Endothelial cell of umbilical vein (primary cell): ENCODE measurements at regions not wholly inside any gene's neighbourhood (a gene's known extent, or its start where the extent isn't known, plus 50 kb on each side); places are given as distances from the start of the nearest gene placed in this dataset.

ENCODE experiments used
- BruUV-seq: library from RNA; stranded (reverse); fragments of 400-500 nt; replicated peaks from 2 replicates; lab custom pipeline; 2021; lab: Mats Ljungman, UMichigan
- CTCF ChIA-PET: fragments of 300-600, 350-600 bp; sonication (Branson Sonifier 250); formaldehyde crosslinking; loops from one replicate; lab custom pipeline; 2021; ENCODE audit warnings: antibody characterized with exemption, inconsistent platforms; lab: Charles Lee
- POLR2A ChIA-PET: fragments of 300-600, 350-600 bp; sonication (Branson Sonifier 250); formaldehyde crosslinking; loops from one replicate; lab custom pipeline; 2021; ENCODE audit warnings: antibody characterized with exemption, inconsistent platforms; lab: Charles Lee
- DNase-seq: peaks from one replicate; pipeline ENCODE4 v3.0.0-alpha.2; 2011; ENCODE audit warnings: low read depth, low spot score
- FAIRE-seq: peaks from 2 replicates; lab custom pipeline; 2011; peaks lifted over from hg19 to GRCh38; lab: Jason Lieb, UNC
- H2AFZ ChIP-seq: 2 replicates; pipeline ENCODE4 v1.6.0; 2012; ENCODE audit warnings: low read depth, low read length, control low read depth, inconsistent platforms
- H3K27ac ChIP-seq: 2 replicates; pipeline ENCODE4 v1.5.1; 2011; ENCODE audit warnings: low read depth, mild to moderate bottlenecking, control low read depth, low read length, moderate library complexity; ENCODE audit not compliant: insufficient read depth
- H3K27me3 ChIP-seq, 2 experiments: 2 replicates each; pipeline versions ENCODE4 v1.6.0 to v1.6.1; 2011; ENCODE audit warnings: low read length in 2 of 2, mixed read lengths in 1 of 2; ENCODE audit not compliant: control insufficient read depth in 2 of 2, insufficient read depth in 2 of 2
- H3K36me3 ChIP-seq, 2 experiments: 2 replicates in 1 of 2; 3 replicates in 1 of 2; pipeline ENCODE4 v1.5.1; 2011; ENCODE audit warnings: low read length in 2 of 2, mild to moderate bottlenecking in 1 of 2, moderate library complexity in 1 of 2; ENCODE audit not compliant: control insufficient read depth in 2 of 2, insufficient read depth in 2 of 2; ENCODE audit errors: extremely low read depth in 1 of 2
- H3K4me1 ChIP-seq: 3 replicates; pipeline ENCODE4 v1.5.1; 2011; ENCODE audit warnings: mild to moderate bottlenecking, low read length; ENCODE audit not compliant: control insufficient read depth, insufficient read depth; ENCODE audit errors: extremely low read depth
- H3K4me2 ChIP-seq: 2 replicates; pipeline ENCODE4 v1.6.1; 2011; ENCODE audit warnings: low read length, control low read depth, mixed read lengths; ENCODE audit not compliant: insufficient read depth
- H3K4me3 ChIP-seq, 3 experiments: fragments of 200-600 bp in 1 of 3; sonication (generic), shearing (Covaris generic) in 1 of 3; replicated peaks in 1 of 3; 2 replicates each; pipeline ENCODE4 v1.5.1; 2011 to 2016; ENCODE audit warnings: control low read depth in 3 of 3, low read length in 3 of 3, mild to moderate bottlenecking in 2 of 3, inconsistent platforms in 1 of 3, low read depth in 1 of 3, moderate library complexity in 1 of 3; ENCODE audit not compliant: insufficient read depth in 1 of 3
- H3K79me2 ChIP-seq: 2 replicates; pipeline ENCODE4 v1.6.0; 2012; ENCODE audit warnings: low read length, inconsistent platforms; ENCODE audit not compliant: control insufficient read depth, insufficient read depth
- H3K9ac ChIP-seq: replicated peaks from 2 replicates; pipeline ENCODE3; 2011; ENCODE audit warnings: low read length, control low read depth; ENCODE audit not compliant: insufficient read depth; ENCODE audit errors: extremely low read depth
- H3K9me1 ChIP-seq: replicated peaks from 3 replicates; pipeline ENCODE4 v1.6.0; 2011; ENCODE audit warnings: mild to moderate bottlenecking, low read length; ENCODE audit not compliant: control insufficient read depth, insufficient read depth; ENCODE audit errors: extremely low read depth
- H3K9me3 ChIP-seq: replicated peaks from 2 replicates; pipeline ENCODE4 v1.5.1; 2012; ENCODE audit warnings: low read length, inconsistent platforms; ENCODE audit not compliant: control insufficient read depth, insufficient read depth
- H4K20me1 ChIP-seq: replicated peaks from 2 replicates; pipeline ENCODE3; 2011; ENCODE audit warnings: mild to moderate bottlenecking, low read length; ENCODE audit not compliant: control insufficient read depth, insufficient read depth; ENCODE audit errors: extremely low read depth
- EZH2 ChIP-seq: IDR thresholded peaks from 2 replicates; pipeline ENCODE4 v1.6.1; 2012; ENCODE audit warnings: borderline replicate concordance, low read depth, mild to moderate bottlenecking, moderate library complexity, low read length, inconsistent platforms; ENCODE audit not compliant: severe bottlenecking
- FOS ChIP-seq: IDR thresholded peaks from 2 replicates; pipeline ENCODE4 v1.6.1; 2011; ENCODE audit warnings: mild to moderate bottlenecking, low read length, moderate library complexity, borderline replicate concordance; ENCODE audit not compliant: insufficient read depth
- GATA2 ChIP-seq: IDR thresholded peaks from 2 replicates; pipeline ENCODE4 v1.7.0; 2011; ENCODE audit warnings: low read depth, mild to moderate bottlenecking, moderate library complexity, mixed read lengths, low read length; ENCODE audit not compliant: insufficient read length, insufficient read depth
- JUN ChIP-seq: IDR thresholded peaks from 2 replicates; pipeline ENCODE4 v1.6.1; 2011; ENCODE audit warnings: borderline replicate concordance, low read depth; ENCODE audit not compliant: insufficient read length, insufficient read depth
- MYC ChIP-seq: IDR thresholded peaks from one replicate; pipeline ENCODE4 v1.6.1; 2011; ENCODE audit warnings: mild to moderate bottlenecking, low read depth, low read length
- POLR2A ChIP-seq: IDR thresholded peaks from 2 replicates; pipeline ENCODE4 v1.6.1; 2012; ENCODE audit warnings: low read depth, mild to moderate bottlenecking, control low read depth, low read length
- POLR2AphosphoS5 ChIP-seq: IDR thresholded peaks from 2 replicates; pipeline ENCODE4 v1.6.1; 2012; ENCODE audit warnings: low read depth, mild to moderate bottlenecking, control low read depth, low read length, moderate library complexity; ENCODE audit not compliant: insufficient read depth
- dilution Hi-C: fragments of 300-500 bp; cut with MboI; formaldehyde crosslinking; loops from one replicate; pipeline ENCODE4 v1.15.0; 2019; ENCODE audit warnings: low sequenced_read_pairs; ENCODE audit not compliant: extremely low pct_ligation_motif_present
- intact Hi-C: fragments of 100-400 bp; cut with micrococcal nuclease; formaldehyde crosslinking; loops from one replicate; pipeline ENCODE4 v1.10.0; 2022
- TF ChIP-seq, protein P1 (sequence below), 2 donors: IDR thresholded peaks; 1 replicate in 1 of 2; 2 replicates in 1 of 2; pipeline ENCODE4 v1.5.1; 2011; ENCODE audit warnings: low read length in 2 of 2, mild to moderate bottlenecking in 2 of 2, moderate library complexity in 2 of 2, control low read depth in 1 of 2, inconsistent platforms in 1 of 2, low read depth in 1 of 2; ENCODE audit not compliant: insufficient read depth in 1 of 2; ENCODE audit errors: extremely low read depth in 1 of 2
- TF ChIP-seq, protein P2 (sequence below): IDR thresholded peaks from 2 replicates; pipeline ENCODE4 v1.6.1; 2011; ENCODE audit not compliant: insufficient read depth, insufficient read length

DNA sequence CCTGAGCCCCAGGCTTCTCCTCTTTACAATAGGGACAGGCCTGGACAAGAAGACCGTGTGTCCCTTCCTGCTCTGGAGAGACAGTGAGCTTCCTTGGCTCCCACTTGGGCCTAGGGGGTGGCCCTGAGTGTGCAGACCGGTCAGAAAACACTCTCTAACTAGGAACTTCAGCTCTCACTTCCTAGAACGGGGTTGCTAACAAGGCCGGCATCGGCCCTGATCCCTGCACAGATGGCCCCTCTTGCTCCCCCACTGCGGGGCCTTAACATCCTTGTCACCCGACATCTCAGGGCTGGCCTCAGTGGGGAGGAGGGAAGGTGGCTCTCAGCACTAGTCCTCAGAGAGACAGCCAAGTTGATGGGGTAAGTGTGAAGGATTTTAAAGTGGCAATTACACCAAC lies 406.9 kb downstream of the CTTN start:
- dilution Hi-C loops, result no loop called here

More for the DNA sequence above, 406.9 kb downstream of the CTTN start:
- Histone ChIP-seq H3K27me3 (no peaks in the 10 kb centered on the region), H4K20me1 (no peaks in the 10 kb centered on the region), H3K79me2 (no peaks in the 10 kb centered on the region), H3K4me3 (no peak overlapping the region), H3K27ac (no peak overlapping the region), H3K36me3 (no peaks in the 10 kb centered on the region), H3K9ac (no peak overlapping the region), H2AFZ (no peak overlapping the region), H3K9me1 (no peaks in the 10 kb centered on the region), H3K9me3 (peaks cover 2% of the 10 kb centered on the region), H3K4me2 (no peak overlapping the region), H3K4me1 (no peaks in the 10 kb centered on the region)
- FAIRE-seq, result no peak
- no TSS peak for BruUV-seq
- CTCF ChIA-PET, result no interaction called here
- TF ChIP-seq, protein P1, sequence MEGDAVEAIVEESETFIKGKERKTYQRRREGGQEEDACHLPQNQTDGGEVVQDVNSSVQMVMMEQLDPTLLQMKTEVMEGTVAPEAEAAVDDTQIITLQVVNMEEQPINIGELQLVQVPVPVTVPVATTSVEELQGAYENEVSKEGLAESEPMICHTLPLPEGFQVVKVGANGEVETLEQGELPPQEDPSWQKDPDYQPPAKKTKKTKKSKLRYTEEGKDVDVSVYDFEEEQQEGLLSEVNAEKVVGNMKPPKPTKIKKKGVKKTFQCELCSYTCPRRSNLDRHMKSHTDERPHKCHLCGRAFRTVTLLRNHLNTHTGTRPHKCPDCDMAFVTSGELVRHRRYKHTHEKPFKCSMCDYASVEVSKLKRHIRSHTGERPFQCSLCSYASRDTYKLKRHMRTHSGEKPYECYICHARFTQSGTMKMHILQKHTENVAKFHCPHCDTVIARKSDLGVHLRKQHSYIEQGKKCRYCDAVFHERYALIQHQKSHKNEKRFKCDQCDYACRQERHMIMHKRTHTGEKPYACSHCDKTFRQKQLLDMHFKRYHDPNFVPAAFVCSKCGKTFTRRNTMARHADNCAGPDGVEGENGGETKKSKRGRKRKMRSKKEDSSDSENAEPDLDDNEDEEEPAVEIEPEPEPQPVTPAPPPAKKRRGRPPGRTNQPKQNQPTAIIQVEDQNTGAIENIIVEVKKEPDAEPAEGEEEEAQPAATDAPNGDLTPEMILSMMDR (IDR thresholded peaks at IDR 0.05; ENCODE audit: extremely low read depth in 1 of 2, insufficient read depth in 1 of 2, low read depth in 1 of 2, low read length in 2 of 2), result no peak
- no peak for TF ChIP-seq GATA2
- TF ChIP-seq JUN, result no peak
- TF ChIP-seq EZH2, result no peak
- TF ChIP-seq, protein P2, sequence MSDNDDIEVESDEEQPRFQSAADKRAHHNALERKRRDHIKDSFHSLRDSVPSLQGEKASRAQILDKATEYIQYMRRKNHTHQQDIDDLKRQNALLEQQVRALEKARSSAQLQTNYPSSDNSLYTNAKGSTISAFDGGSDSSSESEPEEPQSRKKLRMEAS, result no peak
- no peak for TF ChIP-seq POLR2A
- no peak for TF ChIP-seq FOS
- no peak for TF ChIP-seq MYC
- no peak for TF ChIP-seq POLR2AphosphoS5
- intact Hi-C loops, result no loop called here
- DNase-seq, result no peak
- POLR2A ChIA-PET, result no interaction called here
